HG02678 (cell line): ENCODE measurements at regions not wholly inside any gene's neighbourhood (a gene's known extent, or its start where the extent isn't known, plus 50 kb on each side); places are given as distances from the start of the nearest gene placed in this dataset.

Experiments used
- ATAC-seq: cut with Tn5 transposase; IDR thresholded peaks from one replicate; pipeline ENCODE4 v1.9.1; 2021; ENCODE audit warnings: mild to moderate bottlenecking, moderate library complexity; ENCODE audit not compliant: unreplicated experiment

DNA sequence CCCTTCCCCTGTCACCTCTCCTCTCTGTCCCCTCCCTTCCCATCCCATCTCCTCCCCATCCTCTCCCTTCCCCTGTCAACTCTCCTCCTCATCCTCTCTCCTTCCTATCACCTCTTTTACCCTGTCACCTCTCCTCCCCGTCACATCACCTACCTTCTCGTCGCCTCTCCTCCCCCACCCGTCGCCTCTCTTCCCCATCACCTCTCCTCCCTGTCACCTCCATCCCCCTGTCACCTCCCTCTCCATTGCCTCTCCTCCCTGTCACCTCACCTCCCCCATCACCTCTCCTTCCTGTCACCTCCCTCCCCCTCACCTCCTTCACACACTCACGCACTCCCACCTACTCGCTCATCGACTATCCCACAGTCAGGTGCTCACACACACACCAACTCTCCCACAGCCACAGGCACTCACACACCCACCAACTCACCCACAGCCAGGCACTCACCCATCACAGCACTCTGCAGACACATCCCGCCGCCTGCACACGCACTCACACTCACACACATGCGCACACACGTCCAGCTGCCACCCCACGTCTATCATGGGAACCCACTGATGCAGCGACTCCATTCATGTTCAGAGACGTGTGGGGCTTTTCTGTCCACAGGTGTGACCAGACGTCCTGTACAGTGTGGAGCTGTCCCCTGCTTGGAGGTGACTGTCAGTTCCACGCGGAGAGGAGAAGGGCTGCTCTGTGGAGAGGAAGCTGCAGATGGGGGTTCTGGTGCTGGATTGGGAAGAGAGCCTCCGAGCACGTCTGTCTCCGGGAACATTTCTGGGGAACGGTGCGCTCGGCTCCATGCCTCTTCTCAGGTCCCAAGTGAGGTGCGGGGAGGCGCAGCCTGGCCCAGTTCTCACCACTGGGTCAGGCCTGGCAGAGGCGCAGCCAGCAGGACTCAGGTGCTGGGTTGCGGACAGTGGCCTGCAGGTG, 184.3 kb downstream of the TTLL2 start:
- ATAC-seq, result no peak

DNA sequence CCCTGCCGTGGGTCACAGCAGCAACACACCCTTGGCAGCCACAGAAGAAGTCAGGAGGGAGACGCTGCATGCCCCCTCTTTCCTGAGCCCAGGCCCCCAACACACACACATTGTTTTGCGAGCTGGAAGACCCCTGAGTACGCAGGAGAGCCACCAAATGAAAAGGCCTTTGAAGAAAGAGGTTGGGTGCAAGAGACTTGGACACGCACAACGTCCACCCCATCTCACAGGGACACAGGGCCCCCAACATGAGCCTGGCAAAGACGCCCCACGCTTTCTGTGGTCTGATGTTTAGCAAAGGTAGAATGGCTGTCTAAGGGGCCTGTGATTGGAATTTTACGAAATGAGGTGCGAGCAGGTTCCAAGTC, 185.0 kb downstream of the TTLL2 start:
- ATAC-seq, result no peak

DNA sequence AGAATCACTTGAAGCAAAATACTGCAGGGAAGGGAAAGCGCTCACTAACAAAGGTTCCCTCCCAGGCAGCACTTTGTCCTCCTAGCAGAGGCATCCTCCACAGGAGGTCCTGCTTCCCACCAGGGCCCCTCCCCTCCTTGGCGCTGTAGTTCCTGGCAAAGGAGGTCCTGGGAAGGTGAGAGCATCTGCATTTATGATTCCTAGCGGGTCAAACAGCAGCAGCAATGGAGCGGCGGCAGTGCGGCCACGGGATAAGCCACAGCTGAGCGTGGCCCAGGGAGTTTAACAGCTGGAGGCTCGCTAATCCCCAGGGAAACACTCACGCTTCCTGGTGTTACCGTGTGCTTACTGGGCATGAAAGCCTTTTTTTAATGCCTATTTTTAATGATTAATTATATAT, 185.8 kb downstream of the TTLL2 start:
- no peak for ATAC-seq

- no peak for ATAC-seq
These were observed 187.9 kb downstream of the TTLL2 start for GRCh38 chr6:167512696-167513375.

DNA sequence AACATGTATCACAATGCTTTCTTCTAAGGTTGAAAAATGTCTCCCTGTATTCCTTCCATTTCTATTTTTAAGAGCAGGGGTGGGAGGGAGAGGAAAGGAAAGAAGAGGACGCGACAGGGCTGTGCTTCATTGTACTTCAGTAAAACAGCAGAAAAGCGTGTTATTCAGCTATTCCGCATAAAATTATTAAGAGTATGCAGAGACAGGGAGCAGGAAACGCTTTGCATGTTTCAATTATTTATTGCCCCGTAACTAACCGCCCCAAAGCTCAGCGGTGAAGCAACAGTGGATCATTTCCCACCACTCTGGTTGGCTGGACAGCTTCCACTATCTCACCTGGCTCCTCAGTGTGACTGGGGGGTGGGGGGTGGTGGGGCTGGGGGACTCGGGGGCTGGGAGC, 188.9 kb downstream of the TTLL2 start:
- no peak for ATAC-seq

DNA sequence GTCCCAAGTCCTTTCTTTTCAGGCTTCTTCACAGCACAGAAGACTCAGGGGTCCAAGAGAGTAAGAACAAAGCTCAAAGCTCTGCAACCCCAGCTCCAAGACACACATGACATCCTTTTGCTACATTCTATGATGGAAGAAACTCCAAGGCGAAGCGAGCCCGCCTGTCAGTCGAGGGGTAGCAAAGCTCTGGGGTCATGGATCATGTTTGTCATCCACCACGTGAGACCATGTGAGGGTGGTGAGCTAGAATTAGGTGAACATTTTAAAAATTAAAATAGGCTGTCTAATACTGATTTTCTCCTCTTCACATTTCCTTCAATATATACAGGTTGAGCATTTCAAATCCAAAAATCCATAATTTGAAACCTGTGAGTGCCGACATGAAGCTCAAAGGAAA, 189.6 kb downstream of the TTLL2 start:
- no peak for ATAC-seq

- ATAC-seq, result no peak
These were observed 191.1 kb downstream of the TTLL2 start for GRCh38 chr6:167515873-167516507.

DNA sequence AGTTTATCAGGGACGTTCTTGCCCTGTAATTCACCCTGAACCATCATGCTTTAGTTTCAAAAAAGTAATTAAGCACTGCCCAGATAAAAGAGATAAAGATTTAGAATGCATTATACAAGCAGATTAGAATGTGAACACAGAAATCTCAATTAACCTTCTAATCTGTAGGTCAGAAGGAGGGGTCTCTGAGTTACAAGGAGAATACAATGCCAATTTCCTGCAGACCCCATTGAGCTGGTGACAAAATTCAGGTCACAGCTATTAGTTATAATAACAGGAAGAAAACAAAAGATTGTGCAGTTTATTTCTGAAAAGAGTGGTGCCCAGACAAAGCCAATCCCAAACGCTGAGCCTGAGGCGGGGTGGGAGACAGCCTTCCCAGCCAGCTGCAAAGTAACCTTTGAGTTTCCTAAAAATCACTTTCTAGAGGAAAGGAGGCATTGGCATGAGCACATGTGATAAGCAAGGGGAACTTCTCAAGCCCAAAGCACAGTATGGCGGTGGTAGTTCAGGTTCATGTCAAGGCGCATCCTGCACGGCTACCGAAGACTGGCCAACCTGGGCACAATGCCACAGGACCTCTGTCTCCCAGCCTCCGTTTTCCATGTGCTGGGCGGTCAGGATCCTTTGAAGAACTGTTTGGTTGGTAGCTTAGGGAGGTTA, 192.5 kb downstream of the TTLL2 start:
- ATAC-seq, result no peak

DNA sequence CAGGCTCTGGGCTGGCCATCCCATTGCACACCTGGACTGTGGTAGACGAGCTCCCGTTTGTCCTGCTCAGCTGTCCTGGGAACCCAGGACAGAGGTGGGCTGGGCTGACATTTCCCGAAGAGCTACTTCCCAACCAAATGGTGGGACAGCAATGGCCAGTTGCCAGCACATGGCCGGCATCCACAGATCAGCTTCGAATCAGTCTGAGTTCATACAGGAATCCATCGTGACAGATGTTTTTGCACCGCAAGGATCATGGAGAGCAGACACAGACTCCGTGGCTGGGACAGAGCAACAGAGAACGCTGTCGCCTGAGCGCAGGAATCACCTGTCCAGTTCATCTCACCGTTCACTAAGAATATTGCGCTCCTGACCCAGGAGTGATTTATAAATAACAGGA, 198.5 kb downstream of the TTLL2 start:
- no peak for ATAC-seq

- ATAC-seq, result no peak
These were observed 199.6 kb downstream of the TTLL2 start for GRCh38 chr6:167524261-167525111.

DNA sequence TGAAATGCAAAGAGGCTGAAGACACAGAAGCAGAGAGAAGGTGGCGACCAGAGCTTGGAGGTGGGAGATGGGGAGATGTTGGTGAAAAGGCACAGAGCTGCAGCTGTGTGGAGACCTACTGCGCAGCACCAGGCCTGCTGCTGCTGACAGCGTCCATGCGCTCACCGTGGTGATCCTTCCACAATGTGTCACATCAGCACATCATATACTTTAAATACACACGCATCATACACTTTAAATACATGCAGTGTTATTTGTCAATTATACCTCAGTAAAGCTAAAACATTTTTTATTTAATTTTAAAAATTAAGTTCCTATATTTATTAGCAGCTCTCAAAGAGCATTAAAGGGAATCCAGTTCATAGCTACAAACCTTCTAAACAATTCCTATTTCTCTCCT, 200.9 kb downstream of the TTLL2 start:
- no peak for ATAC-seq

- no peak for ATAC-seq
These were observed 201.8 kb downstream of the TTLL2 start for GRCh38 chr6:167526465-167527368.

DNA sequence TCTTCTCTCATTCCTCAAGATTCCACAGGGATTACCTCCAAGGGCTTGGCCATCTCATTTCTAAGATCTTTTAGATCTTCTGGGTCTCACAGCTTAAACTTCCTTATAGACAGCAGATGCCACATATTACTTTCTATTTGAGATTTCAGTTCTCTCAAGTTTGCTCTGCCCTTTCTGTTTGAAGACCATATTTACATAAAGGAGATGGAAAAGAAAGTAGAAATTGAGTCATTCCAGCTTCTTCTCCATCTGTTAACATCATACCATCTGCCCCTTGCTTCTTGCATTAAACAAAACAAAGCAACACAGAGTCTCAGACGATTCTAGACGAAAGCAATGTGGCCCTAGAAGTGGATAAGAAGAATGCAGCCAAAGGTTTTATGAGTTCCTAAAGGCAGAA, 203.4 kb downstream of the TTLL2 start:
- ATAC-seq, result no peak

DNA sequence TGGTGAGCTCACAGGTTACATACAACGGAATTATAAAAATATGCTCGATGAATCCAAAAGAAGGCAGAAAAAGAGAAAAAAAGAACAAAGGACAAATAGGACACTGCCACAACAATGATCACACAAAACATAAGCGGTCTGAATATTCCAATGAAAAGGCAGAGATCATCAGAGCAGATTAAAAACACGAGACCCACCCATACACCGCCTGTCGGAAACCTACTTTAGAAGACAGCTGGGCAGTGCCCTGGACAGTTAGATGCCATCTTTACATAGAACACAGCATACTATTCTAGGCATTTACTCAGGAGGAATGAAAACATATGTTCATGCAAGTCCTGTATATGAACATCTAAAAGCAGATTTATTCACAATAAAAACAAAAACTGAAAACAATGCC, 204.1 kb downstream of the TTLL2 start:
- ATAC-seq, result no peak

DNA sequence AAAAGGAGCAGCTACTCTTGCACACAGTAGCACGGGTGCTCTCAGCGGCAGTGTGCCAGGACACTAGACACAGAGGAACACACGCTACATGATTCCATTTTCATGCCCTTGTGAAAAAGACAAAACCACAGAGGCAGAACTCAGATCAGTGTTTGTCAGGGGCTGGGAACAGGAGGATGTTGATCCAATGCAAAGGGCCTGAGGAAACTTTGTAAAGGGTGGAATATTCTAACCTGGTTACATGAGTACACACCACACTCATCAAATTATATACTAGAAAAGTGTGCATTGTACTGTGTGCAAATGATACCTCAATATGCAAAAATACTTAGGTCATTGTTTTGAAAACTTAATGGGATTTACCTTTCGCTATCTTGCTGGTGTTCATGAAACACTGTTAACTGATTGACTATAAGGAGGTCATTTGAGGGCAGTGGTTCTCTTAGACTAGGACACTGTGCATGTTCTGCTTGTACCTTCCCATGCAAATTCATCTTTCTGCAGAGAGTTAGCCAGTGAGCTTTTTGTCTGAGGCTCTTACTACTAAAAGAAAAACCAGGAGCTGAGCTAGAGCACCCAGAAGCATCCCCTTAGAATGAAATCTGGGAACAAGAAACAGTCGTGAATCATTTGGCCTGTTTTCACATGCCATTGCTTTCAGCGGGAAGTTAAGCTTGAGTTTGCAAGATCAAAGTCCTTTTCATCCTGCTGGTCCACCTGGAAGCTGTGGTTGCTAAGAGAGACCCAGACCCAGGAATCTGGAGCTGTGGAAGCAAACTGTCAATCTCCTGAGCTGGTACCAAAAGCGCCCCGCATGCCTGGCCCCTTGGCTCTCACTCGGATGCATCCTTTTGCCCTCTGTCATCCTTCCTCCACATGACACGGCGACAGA, 204.8 kb downstream of the TTLL2 start:
- ATAC-seq, result no peak

- no peak for ATAC-seq
These were observed 206.1 kb downstream of the TTLL2 start for GRCh38 chr6:167530951-167531350.

GRCh38 chr6:167532410-167533288, 207.8 kb downstream of the TTLL2 start:
- ATAC-seq, result no peak
